IMR-90 (cell line): ENCODE measurements at regions not wholly inside any gene's neighbourhood (a gene's known extent, or its start where the extent isn't known, plus 50 kb on each side); places are given as distances from the start of the nearest gene placed in this dataset.

ENCODE experiments used
- ATAC-seq: fragments of 200-7000 bp; cut with Tn5 transposase; 2 replicates; pipeline ENCODE4 v1.9.1; 2020; ENCODE audit warnings: low read depth, mild to moderate bottlenecking, moderate library complexity
- BruUV-seq: library from RNA; stranded (reverse); fragments of 400-500 nt; replicated peaks from 2 replicates; lab custom pipeline; 2021; lab: Mats Ljungman, UMichigan
- CTCF ChIA-PET: fragments of 300-600 bp; formaldehyde crosslinking; extraction: SDS; loops from one replicate; lab custom pipeline; 2021; ENCODE audit warnings: antibody characterized with exemption; lab: Yijun Ruan, JAX
- POLR2A ChIA-PET: fragments of 300-600 bp; sonication (Branson Sonifier 250); formaldehyde crosslinking; loops from one replicate; lab custom pipeline; 2022; ENCODE audit warnings: antibody characterized with exemption; ENCODE audit not compliant: unreplicated experiment; lab: Charles Lee
- DNase-seq: peaks from one replicate; pipeline ENCODE4 v3.0.0; 2013
- H2AFZ ChIP-seq: replicated peaks from 2 replicates; pipeline ENCODE3; 2013; ENCODE audit warnings: low read length, mild to moderate bottlenecking; ENCODE audit not compliant: poor library complexity
- H2AK5ac ChIP-seq: 2 replicates; pipeline ENCODE4 v1.6.1; 2013; ENCODE audit warnings: low read depth, low read length, inconsistent platforms
- H2AK9ac ChIP-seq: replicated peaks from 2 replicates; pipeline ENCODE3; 2013; ENCODE audit warnings: mild to moderate bottlenecking, low read depth, low read length, moderate library complexity; ENCODE audit not compliant: poor library complexity
- H2BK120ac ChIP-seq: 2 replicates; pipeline ENCODE4 v1.6.1; 2013; ENCODE audit warnings: low read depth, low read length, inconsistent platforms
- H2BK15ac ChIP-seq: 3 replicates; pipeline ENCODE4 v1.6.1; 2013; ENCODE audit warnings: low read depth, low read length, inconsistent platforms
- H2BK20ac ChIP-seq: 2 replicates; pipeline ENCODE4 v1.6.1; 2013; ENCODE audit warnings: low read depth, mild to moderate bottlenecking, inconsistent platforms, low read length, moderate library complexity
- H2BK5ac ChIP-seq: 2 replicates; pipeline ENCODE4 v1.6.1; 2013; ENCODE audit warnings: mild to moderate bottlenecking, low read depth, low read length, inconsistent platforms; ENCODE audit not compliant: poor library complexity, severe bottlenecking
- H3K14ac ChIP-seq: replicated peaks from 2 replicates; pipeline ENCODE4 v1.6.1; 2013; ENCODE audit warnings: low read depth, low read length, inconsistent platforms
- H3K18ac ChIP-seq: 2 replicates; pipeline ENCODE4 v1.6.1; 2013; ENCODE audit warnings: low read depth, low read length, control low read depth
- H3K23ac ChIP-seq: 2 replicates; pipeline ENCODE4 v1.6.1; 2013; ENCODE audit warnings: low read depth, low read length, inconsistent platforms
- H3K27ac ChIP-seq: 2 replicates; pipeline ENCODE4 v1.5.1; 2013; ENCODE audit warnings: mild to moderate bottlenecking, control low read depth, low read length; ENCODE audit not compliant: insufficient read depth
- H3K27me3 ChIP-seq: 2 replicates; pipeline ENCODE4 v1.6.1; 2013; ENCODE audit warnings: low read length; ENCODE audit not compliant: control insufficient read depth, insufficient read depth
- H3K36me3 ChIP-seq: 2 replicates; pipeline ENCODE4 v1.6.1; 2013; ENCODE audit warnings: low read length, mixed read lengths; ENCODE audit not compliant: control insufficient read depth, insufficient read depth
- H3K4ac ChIP-seq: 2 replicates; pipeline ENCODE4 v1.6.1; 2013; ENCODE audit warnings: low read depth, low read length, inconsistent platforms
- H3K4me1 ChIP-seq: 2 replicates; pipeline ENCODE4 v1.6.1; 2013; ENCODE audit warnings: low read length, mixed read lengths; ENCODE audit not compliant: control insufficient read depth, insufficient read depth
- H3K4me2 ChIP-seq: 2 replicates; pipeline ENCODE4 v1.6.1; 2013; ENCODE audit warnings: low read depth, mild to moderate bottlenecking, control low read depth, low read length, moderate library complexity
- H3K4me3 ChIP-seq: 2 replicates; pipeline ENCODE4 v1.5.1; 2013; ENCODE audit warnings: low read depth, mild to moderate bottlenecking, control low read depth, low read length, moderate library complexity; ENCODE audit not compliant: insufficient read depth
- H3K56ac ChIP-seq: 2 replicates; pipeline ENCODE4 v1.6.1; 2013; ENCODE audit warnings: low read length, inconsistent platforms; ENCODE audit not compliant: insufficient read depth; ENCODE audit errors: extremely low read depth
- H3K79me1 ChIP-seq, 2 experiments: 2 replicates each; pipeline ENCODE4 v1.6.1; 2013; ENCODE audit warnings: low read length in 2 of 2, inconsistent platforms in 1 of 2, low read depth in 1 of 2
- H3K9ac ChIP-seq: 2 replicates; pipeline ENCODE4 v1.6.1; 2013; ENCODE audit warnings: low read depth, low read length, control low read depth
- H3K9me1 ChIP-seq: 2 replicates; pipeline ENCODE4 v1.6.1; 2013; ENCODE audit warnings: low read length, inconsistent platforms; ENCODE audit not compliant: insufficient read depth
- H3K9me3 ChIP-seq: 2 replicates; pipeline ENCODE4 v1.6.1; 2013; ENCODE audit warnings: low read length; ENCODE audit not compliant: control insufficient read depth, insufficient read depth
- H4K20me1 ChIP-seq: 2 replicates; pipeline ENCODE4 v1.6.1; 2013; ENCODE audit warnings: low read length, inconsistent platforms; ENCODE audit not compliant: insufficient read depth
- H4K5ac ChIP-seq: 2 replicates; pipeline ENCODE4 v1.6.1; 2013; ENCODE audit warnings: mild to moderate bottlenecking, low read depth, low read length, control low read depth
- H4K8ac ChIP-seq, 2 experiments: 2 replicates each; pipeline ENCODE4 v1.6.1; 2013; ENCODE audit warnings: low read depth in 2 of 2, low read length in 2 of 2, control low read depth in 1 of 2, inconsistent platforms in 1 of 2
- H4K91ac ChIP-seq: 2 replicates; pipeline ENCODE4 v1.6.1; 2013; ENCODE audit warnings: low read depth, low read length, inconsistent platforms; ENCODE audit not compliant: insufficient read depth
- BHLHE40 ChIP-seq: fragments of 150-350 bp; IDR thresholded peaks from 2 replicates; pipeline ENCODE4 v1.6.1; 2016; ENCODE audit warnings: mild to moderate bottlenecking, low read depth, low read length
- CEBPB ChIP-seq: IDR thresholded peaks from 2 replicates; pipeline ENCODE4 v1.6.1; 2012; ENCODE audit warnings: low read depth, low read length, improper control_type of control experiment
- CHD1 ChIP-seq: IDR thresholded peaks from 2 replicates; pipeline ENCODE4 v1.6.1; 2012; ENCODE audit warnings: low read depth, low read length, improper control_type of control experiment
- CTCF ChIP-seq: conservative IDR thresholded peaks from 2 replicates; pipeline ENCODE4 v1.5.1; 2012; ENCODE audit warnings: mild to moderate bottlenecking, low read depth, low read length, improper control_type of control experiment
- FOS ChIP-seq: fragments of 150-350 bp; IDR thresholded peaks from 2 replicates; pipeline ENCODE4 v1.6.1; 2016; ENCODE audit warnings: low read depth, low read length
- MAFK ChIP-seq: IDR thresholded peaks from 2 replicates; pipeline ENCODE4 v1.6.1; 2012; ENCODE audit warnings: low read depth, low read length, improper control_type of control experiment
- MAZ ChIP-seq: IDR thresholded peaks from 2 replicates; pipeline ENCODE4 v1.6.1; 2012; ENCODE audit warnings: low read depth, mild to moderate bottlenecking, low read length, improper control_type of control experiment, moderate library complexity, borderline replicate concordance
- NFE2L2 ChIP-seq: fragments of 150-350 bp; IDR thresholded peaks from 2 replicates; pipeline ENCODE4 v1.6.1; 2016; ENCODE audit warnings: low read depth, mild to moderate bottlenecking, low read length
- RAD21 ChIP-seq: IDR thresholded peaks from 2 replicates; pipeline ENCODE4 v1.6.1; 2012; ENCODE audit warnings: low read length, improper control_type of control experiment
- RCOR1 ChIP-seq: IDR thresholded peaks from 2 replicates; pipeline ENCODE4 v1.6.1; 2012; ENCODE audit warnings: mild to moderate bottlenecking, low read length, improper control_type of control experiment; ENCODE audit not compliant: insufficient replicate concordance
- RFX5 ChIP-seq: IDR thresholded peaks from 2 replicates; pipeline ENCODE4 v1.8.0; 2012; ENCODE audit warnings: low read depth, mild to moderate bottlenecking, low read length, moderate library complexity
- WGBS, 2 experiments: methylation state at CpG; one replicate each; pipeline versions ENCODE4 v1.1.5 to v1.1.7; 2013; ENCODE audit warnings: missing lambda C conversion rate in 2 of 2; ENCODE audit not compliant: insufficient read length in 1 of 2; ENCODE audit errors: extremely low coverage in 2 of 2; 5-methylcytosine and 5-hydroxymethylcytosine counted together
- dilution Hi-C: fragments of 300-500 bp; cut with HindIII; formaldehyde crosslinking; loops from one replicate; pipeline ENCODE4 v1.14.3; 2018; ENCODE audit warnings: low sequenced_read_pairs; ENCODE audit not compliant: unreplicated experiment
- in situ Hi-C: fragments of 300-500 bp; cut with MboI; formaldehyde crosslinking; loops from 3 replicates; pipeline ENCODE4 v1.14.3; 2019; ENCODE audit warnings: low sequenced_read_pairs, inconsistent platforms, mixed read lengths
- intact Hi-C: fragments of 100-400 bp; cut with micrococcal nuclease; formaldehyde crosslinking; loops from 2 replicates; pipeline ENCODE4 v1.10.0; 2022

GRCh38 chr1:229191066-229191674, 79.7 kb upstream of the RAB4A start:
- Histone ChIP-seq H3K4me3 (no peak overlapping the region), H3K27me3 (no peaks in the 10 kb centered on the region), H3K9me1 (no peaks in the 10 kb centered on the region), H2AFZ (no peak overlapping the region), H3K9ac (no peak overlapping the region), H3K4ac (no peak overlapping the region), H3K4me2 (no peak overlapping the region), H2AK9ac (no peak overlapping the region), H4K91ac (no peak overlapping the region), H2AK5ac (no peak overlapping the region), H2BK5ac (no peak overlapping the region), H3K9me3 (no peaks in the 10 kb centered on the region), H2BK20ac (no peak overlapping the region), H3K18ac (peak overlapping the region; percentile 72), H3K14ac (no peak overlapping the region), H3K27ac (no peak overlapping the region), H4K20me1 (no peaks in the 10 kb centered on the region), H3K79me1 (no peaks in the 10 kb centered on the region), H3K56ac (no peak overlapping the region), H3K4me1 (peaks cover 2% of the 10 kb centered on the region), H4K5ac (0 out of 2 replicates have a peak overlapping the region, but pooled peaks have one; percentile 25), H3K23ac (no peak overlapping the region), H4K8ac (no peak overlapping the region; a peak in 1 of 4 replicates), H3K36me3 (no peaks in the 10 kb centered on the region), H2BK15ac (no peak overlapping the region; the same call in 2 of the 3 replicates), H2BK120ac (no peak overlapping the region)
- in situ Hi-C loops: no loop called here
- ChIA-PET CTCF (interaction anchor here (0.6 to 0.8 kb wide), 2 partner anchors 106 to 1013 kb away, joined by 3 read pairs; no protein-coding TSS in a partner anchor), POLR2A (no interaction called here)
- no TSS peak for BruUV-seq
- dilution Hi-C loops: no loop called here
- ATAC-seq (peak; percentile 73), DNase-seq (peak; percentile 64)
- intact Hi-C loops: no loop called here
- TF ChIP-seq MAZ: no peak
- TF ChIP-seq CTCF: no peak
- no peak for TF ChIP-seq FOS
- no peak for TF ChIP-seq RAD21
- no peak for TF ChIP-seq CHD1
- no peak for TF ChIP-seq RCOR1
- TF ChIP-seq CEBPB: no peak
- TF ChIP-seq NFE2L2: peak; percentile 82
- TF ChIP-seq MAFK: peak; percentile 83
- no peak for TF ChIP-seq BHLHE40
- TF ChIP-seq RFX5: no peak
- no CpG with 5 or more reads among the region's 3 CpGs for WGBS, 2 experiments
